HG03378 (cell line): ENCODE measurements at regions not wholly inside any gene's neighbourhood (a gene's known extent, or its start where the extent isn't known, plus 50 kb on each side); places are given as distances from the start of the nearest gene placed in this dataset.

Experiments
- ATAC-seq: cut with Tn5 transposase; IDR thresholded peaks from one replicate; pipeline ENCODE4 v1.9.1; 2021; ENCODE audit warnings: mild to moderate bottlenecking, moderate library complexity; ENCODE audit not compliant: unreplicated experiment

- no peak for ATAC-seq
Observed at GRCh38 chr12:76226397-76226796, 121.8 kb downstream of the BBS10 start.

- ATAC-seq = no peak
Observed at GRCh38 chr12:76223869-76224268, 124.3 kb downstream of the BBS10 start.

DNA sequence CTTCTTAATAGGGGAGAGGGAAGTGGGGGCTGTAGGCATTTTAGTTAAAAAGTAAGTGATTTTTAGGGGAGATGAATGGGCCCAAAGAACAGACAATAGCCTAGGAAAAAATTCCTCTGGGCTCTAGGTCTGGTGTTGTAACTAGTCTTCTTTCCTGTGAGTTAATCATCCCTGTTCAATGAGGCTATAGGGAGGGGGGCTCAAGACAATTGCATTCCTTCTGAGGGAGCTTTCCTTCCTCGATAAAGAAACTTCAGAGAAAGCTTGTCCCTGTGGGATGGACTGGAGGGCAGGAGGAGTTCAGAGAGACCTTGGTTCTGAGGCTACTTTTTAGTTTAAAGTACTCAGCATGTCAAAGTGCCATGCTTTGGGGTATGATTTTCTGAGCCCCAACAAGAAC is 127.2 kb downstream of the BBS10 start:
- no peak for ATAC-seq

- no peak for ATAC-seq
Observed at GRCh38 chr12:76219806-76220205, 128.4 kb downstream of the BBS10 start.

DNA sequence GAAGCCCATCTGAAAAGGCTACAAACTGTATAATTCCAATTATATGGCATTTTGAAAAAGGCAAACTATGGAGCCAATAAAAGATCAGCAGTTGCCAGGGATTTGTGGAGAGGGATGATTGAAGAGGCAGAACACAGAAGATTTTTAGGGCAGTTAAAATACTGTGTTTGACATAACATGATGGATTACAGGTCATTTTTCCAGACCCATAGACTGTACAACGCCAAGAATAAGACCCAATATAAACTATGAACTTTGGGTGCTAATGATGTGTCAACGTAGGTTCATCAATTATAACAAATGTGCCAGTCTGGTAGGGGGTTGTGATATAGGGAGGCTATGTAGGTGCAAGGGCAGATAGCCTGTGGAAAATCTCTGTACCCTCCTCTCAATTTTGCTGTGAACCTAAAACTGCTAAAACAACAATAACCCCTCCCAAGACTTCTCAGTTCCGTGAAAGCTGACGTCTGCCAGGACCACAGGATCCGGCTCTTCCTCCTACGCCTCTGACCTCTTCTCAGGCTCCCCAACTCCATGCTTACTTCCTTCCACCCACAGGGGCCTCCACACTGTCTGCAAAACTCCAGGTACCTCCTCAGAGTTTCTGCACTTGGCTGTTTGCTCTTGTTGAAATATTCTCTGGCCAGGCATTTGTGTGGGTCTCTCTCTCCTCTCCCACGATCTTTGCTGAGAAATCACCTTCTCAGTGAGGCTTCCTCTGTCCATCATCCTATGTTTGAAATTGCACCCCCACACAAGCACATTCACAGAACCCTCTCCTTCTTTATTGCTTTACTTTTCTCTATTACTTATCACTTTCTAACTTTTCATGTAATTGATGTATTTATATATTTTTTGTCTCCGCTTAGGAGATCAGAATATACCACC is 131.4 kb downstream of the BBS10 start:
- ATAC-seq = no peak

DNA sequence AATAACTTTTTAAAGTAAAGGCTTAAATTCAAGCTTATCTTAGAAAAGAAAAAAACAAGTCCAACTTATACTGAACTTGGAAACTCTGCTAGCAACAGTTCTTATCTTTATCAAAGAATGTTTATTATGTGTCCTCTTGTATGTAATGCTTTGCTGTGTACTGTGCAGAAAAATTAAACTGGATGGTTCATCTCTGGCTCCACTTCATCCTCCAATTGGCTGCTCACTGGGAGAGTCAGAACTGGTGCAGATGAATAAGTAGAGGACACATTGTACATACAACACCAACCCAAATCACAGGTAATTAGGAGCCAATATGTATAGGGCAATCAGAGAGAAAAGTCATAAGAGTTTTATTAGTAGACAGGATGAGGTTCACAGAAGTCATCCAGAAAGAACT is 123.6 kb upstream of the NAP1L1 start:
- ATAC-seq = no peak

DNA sequence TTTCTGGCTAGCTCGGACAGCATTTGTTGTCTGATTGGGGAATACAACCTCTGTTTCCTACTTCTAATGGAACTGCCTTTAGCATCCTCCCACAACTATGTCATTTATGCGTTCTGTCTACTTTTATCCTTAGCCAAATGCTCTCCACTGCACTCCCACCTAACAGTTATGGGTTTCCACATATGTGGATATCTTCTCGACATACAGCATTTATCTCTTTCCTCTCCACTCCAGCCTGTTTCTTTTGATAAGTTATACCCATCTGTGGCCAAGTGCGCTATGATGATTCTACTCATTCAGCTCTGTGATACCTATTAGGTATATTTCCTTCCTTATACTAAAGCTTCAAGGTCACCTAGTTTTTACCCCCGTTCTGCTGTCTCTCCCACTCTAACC is 122.2 kb upstream of the NAP1L1 start:
- no peak for ATAC-seq

- ATAC-seq = no peak
Observed at GRCh38 chr12:76206039-76206676, 121.7 kb upstream of the NAP1L1 start.

- ATAC-seq = no peak
Observed at GRCh38 chr12:76202621-76203020, 118.1 kb upstream of the NAP1L1 start.

DNA sequence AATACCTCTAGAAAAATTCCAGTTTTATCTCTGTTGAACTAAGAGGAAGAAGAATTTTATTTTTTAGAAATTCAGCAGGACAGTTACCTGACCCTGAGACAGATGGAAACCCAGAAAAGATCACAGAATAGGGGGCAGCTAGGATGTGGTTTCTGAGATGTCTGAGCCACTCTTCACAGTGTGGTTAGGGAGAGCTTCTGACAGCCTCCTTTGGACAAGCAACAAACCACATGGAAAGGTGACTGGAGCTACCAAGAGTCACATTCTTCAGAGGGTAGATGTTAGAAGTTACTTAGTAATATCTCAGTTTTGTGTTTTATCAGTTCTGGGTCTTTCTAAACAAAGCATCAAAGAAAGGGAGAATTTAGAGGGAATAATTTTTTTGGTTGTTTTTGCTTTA is 117.3 kb upstream of the NAP1L1 start:
- no peak for ATAC-seq

GRCh38 chr12:76201316-76201715 is 116.8 kb upstream of the NAP1L1 start:
- no peak for ATAC-seq

DNA sequence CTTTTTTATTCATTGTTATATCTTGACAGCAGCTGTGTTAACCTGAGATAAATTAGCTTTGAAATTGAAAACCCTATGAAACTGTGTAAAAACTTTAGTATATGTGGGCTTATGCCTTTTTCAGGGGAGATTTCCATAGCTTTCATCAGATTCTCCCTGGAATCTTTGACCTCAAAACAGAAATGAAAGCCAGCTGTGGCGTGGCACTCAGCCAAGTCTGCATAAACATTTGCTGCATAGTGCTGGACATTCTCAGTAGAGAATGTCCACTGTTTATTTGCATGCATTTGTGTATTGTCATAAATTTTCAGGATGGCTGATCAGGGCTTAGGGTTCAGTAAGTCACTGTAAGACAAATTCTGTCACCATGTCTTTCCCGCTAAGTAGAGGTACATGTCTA is 115.3 kb upstream of the NAP1L1 start:
- ATAC-seq = no peak

DNA sequence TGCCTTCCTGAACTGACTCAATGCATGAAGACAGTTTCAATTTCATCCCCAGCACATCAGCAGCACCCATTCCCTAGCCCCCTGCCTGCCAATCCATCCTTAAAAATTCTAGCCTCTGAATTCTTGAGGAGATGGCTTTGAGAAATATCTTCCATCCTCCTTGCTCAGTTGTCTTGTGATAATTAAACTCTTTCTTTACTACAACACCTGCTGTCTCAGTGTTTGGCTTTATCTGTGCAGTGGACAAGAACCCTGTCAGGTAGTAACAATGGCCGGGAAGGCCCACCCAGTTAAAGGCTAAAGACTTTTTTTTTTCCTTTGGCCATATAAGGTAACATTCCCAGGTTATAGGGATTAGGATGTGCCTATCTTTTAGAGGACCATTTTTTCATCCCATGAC is 114.4 kb upstream of the NAP1L1 start:
- ATAC-seq = no peak

- no peak for ATAC-seq
Observed at GRCh38 chr12:76197283-76197682, 112.8 kb upstream of the NAP1L1 start.

GRCh38 chr12:76195920-76196319 is 111.4 kb upstream of the NAP1L1 start:
- no peak for ATAC-seq

GRCh38 chr12:76194724-76195123 is 110.2 kb upstream of the NAP1L1 start:
- ATAC-seq = no peak

GRCh38 chr12:76193961-76194360 is 109.5 kb upstream of the NAP1L1 start:
- no peak for ATAC-seq

DNA sequence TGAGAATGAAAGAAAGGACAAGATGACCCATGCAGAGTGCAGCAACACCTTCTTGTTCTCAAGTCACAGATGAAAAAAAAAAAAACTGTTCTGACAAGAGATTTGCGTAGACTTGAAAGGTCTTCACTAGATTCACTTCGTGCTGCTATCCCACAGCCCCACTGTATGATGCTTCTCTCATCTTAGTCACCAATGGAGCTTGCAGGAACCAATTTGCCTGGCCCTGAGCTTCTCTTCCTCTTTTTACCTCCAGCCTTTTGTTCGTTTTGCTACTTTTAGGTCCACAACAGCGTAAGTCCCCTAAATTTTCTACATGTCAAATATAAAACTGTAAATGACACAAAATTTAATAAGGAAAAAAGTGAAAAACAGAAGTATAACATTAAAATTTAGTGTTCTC is 107.9 kb upstream of the NAP1L1 start:
- no peak for ATAC-seq

- no peak for ATAC-seq
Observed at GRCh38 chr12:76190299-76190698, 105.8 kb upstream of the NAP1L1 start.

DNA sequence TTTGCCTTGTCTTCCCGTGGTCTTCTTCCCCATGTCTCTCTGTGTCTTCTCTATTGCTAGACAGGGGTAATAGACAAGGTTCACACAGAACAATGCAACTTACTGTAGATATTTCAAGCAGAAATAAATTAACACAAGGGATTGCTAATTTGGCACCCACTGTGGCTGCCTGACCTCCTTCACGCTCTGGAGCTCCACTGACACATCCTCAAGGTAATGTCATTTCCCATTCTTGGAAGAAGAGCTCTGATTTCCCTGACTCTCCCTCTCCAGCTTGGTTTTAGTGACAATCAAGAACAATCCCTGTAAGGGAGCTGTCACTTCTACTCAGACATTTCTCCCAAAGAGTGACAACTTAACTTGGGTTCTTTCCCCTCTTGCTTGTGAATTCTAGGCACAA is 105.4 kb upstream of the NAP1L1 start:
- ATAC-seq = no peak

- ATAC-seq = no peak
Observed at GRCh38 chr12:76187177-76187576, 102.7 kb upstream of the NAP1L1 start.

- ATAC-seq = no peak
Observed at GRCh38 chr12:76186131-76186906, 101.8 kb upstream of the NAP1L1 start.
